Left renal cortex interstitium (tissue), 4 donors: ENCODE measurements at regions not wholly inside any gene's neighbourhood (a gene's known extent, or its start where the extent isn't known, plus 50 kb on each side); places are given as distances from the start of the nearest gene placed in this dataset.
"Not testable (repeated sequence)": the region's sequence is repeated elsewhere in the genome, so short reads cannot be mapped to it uniquely, and the experiment has no call there.

Source experiments
- DNase-seq, 4 donors: peaks; one replicate each; pipeline ENCODE4 v3.0.0-alpha.2; 2013; ENCODE audit warnings: low read depth in 4 of 4, low spot score in 2 of 4, missing footprints in 1 of 4

- no peak for DNase-seq
Observed at GRCh38 chr14:83707056-83707455, 1822.9 kb upstream of the FLRT2 start.

DNA sequence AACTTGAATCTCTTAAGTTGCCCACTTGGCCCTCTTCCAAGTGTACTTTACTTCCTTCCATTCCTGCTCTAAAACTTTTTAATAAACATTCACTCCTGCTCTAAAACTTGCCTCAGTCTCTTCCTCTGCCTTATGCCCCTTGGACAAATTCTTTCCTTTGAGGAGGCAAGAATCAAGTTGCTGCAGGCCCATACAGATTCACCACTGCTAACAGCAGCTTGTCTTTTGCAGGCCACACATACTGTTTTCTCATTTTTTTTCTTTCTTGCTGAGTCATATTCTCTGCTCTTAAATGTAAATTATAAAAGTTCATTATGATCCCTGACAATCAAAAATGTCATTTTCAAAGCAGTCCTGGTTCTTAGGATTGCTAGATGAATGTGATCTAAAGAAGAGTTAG lies 1820.8 kb upstream of the FLRT2 start:
- DNase-seq: no peak

GRCh38 chr14:83711046-83711445 lies 1818.9 kb upstream of the FLRT2 start:
- no peak for DNase-seq

GRCh38 chr14:83712418-83713129 lies 1817.4 kb upstream of the FLRT2 start:
- DNase-seq: no peak

- DNase-seq: no peak
Observed at GRCh38 chr14:83713732-83714131, 1816.2 kb upstream of the FLRT2 start.

DNA sequence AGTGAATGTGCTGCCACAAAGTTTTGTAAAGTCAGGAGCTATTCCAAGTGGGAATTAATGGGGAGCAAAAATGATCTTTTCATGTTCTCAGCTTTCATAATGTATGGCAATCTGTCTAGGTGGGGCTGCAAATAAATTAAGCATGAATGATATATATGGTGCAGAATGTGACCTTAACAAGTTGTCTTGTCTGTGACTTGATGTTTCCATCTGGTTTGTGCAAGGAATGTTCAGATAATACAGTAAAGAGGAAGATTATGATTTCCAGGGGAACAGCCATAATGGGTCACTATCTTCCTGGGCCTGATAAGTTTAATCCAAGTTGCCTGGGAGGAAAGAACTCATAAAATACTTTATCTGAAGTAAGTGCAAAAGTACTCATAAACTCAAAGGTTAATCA lies 1815.8 kb upstream of the FLRT2 start:
- no peak for DNase-seq

- DNase-seq: not testable (repeated sequence)
Observed at GRCh38 chr14:83719435-83719834, 1810.5 kb upstream of the FLRT2 start.

DNA sequence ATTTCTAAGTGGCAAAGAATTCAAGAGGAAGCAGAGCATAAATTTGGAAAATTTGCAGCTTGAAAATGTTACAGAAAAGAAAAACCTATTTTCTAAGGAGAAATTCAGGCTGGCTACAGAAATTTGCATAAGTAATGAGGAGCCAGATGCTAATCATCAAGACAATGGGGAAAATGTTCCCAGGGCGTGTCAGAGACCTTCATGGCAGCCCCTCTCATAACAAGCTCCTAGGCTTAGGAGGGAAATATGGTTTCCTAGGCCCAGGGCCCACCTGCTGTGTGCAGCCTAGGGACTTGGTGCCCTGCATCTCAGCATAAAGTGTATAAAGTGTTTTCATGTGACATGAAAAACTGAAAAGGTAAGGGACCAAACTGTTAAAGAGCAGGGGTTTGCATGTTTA lies 1796.3 kb upstream of the FLRT2 start:
- DNase-seq: no peak

- DNase-seq: no peak
Observed at GRCh38 chr14:83734431-83734830, 1795.5 kb upstream of the FLRT2 start.

DNA sequence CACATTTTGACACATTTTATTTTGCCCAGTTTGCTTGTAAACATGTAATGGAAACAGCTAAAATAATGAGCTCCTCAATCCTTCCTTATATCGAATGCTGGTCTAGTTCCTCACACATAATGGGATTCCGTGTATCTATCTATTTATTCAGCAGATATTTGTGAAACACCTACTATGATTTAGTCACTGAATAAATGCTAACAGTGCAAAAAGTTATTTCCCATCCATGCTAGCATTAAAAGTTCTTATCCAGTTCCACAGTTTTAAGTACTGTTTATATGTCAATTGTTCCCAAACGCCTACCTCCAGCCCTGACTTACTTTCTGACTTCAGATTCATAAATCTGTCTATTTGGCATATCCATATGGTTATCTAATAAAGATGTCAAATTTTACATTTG lies 1788.7 kb upstream of the FLRT2 start:
- DNase-seq: peak in 2 of 4 donors; percentile 6 to 36

DNA sequence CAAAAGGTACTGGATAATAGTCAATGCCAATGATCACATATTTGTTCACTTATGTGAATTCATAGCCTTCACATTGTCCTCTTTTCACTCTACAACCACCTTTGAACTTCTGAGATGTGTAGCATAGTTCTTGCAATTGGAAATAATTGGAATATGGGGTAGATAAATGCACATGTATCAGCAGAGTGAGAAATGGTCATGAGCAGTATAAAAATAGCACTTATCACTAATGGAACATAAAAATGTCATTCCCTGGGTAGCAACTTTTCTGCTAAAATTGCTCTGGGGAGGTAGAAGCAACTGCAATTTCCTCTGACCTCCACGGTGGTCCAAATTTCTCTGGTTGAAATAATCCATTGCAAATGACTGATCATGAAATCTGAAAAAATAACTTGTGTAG lies 1785.7 kb upstream of the FLRT2 start:
- DNase-seq: no peak

DNA sequence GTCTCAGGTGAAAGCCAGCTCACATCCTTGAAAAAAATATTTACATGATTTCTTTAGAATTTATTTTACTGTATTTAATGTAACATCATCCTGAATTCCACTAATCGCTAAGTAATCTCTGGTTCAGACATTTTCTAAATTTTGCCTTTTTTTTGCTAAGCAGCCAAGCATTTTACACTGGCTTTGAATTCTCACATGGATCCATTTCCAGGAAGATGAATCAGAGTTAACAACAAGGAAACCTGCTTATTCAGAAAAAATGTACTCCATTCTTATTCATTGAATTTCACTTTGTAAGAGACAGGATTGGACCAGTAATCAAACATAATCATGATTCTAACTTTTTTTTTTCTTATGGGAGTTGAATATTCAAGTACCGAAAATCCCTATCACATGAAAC lies 1785.1 kb upstream of the FLRT2 start:
- no peak for DNase-seq

DNA sequence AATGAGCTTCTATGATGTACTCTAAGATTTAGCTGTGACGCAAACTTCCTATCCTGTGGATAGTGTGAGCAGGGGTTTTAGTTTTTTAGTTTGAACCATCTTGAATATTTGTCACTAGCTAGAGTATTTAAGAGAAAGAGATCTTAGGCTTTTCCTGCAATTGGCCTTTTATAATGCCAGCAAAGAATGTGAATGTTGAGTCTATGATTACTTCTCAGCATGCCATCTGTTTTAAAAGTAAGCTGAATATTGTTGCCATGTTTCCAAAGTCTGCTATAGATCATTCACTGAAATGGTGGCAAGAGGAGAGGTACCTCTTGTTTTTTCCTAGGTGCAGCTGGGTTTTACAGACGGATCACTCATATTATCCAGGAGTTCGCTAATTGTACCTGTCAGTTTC lies 1783.6 kb upstream of the FLRT2 start:
- DNase-seq: no peak

GRCh38 chr14:83757916-83758315 lies 1772.0 kb upstream of the FLRT2 start:
- no peak for DNase-seq

GRCh38 chr14:83764656-83765599 lies 1765.0 kb upstream of the FLRT2 start:
- DNase-seq: no peak

- no peak for DNase-seq
Observed at GRCh38 chr14:83777516-83777915, 1752.4 kb upstream of the FLRT2 start.

- DNase-seq: no peak
Observed at GRCh38 chr14:83779266-83779665, 1750.7 kb upstream of the FLRT2 start.

- no peak for DNase-seq
Observed at GRCh38 chr14:83780321-83780720, 1749.6 kb upstream of the FLRT2 start.

DNA sequence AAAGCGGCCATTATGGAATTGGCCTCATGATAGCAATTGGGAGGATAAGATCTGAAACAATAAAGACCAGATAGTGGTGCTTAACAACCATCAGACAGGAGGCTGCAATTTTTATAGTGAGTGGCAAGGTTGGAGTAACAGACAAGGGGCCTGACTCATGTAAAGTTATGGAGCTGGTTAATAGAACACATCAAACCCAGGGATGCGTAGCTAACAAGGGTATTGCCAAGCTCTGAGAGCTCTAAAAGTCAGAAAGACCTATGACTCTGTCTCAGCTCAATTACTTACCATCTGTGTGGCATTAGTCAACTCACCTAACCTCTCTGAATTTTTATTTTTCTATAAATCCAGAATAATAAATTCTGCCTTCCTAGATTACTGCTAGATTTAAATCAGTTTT lies 1731.5 kb upstream of the FLRT2 start:
- no peak for DNase-seq

GRCh38 chr14:83799233-83799632 lies 1730.7 kb upstream of the FLRT2 start:
- no peak for DNase-seq

- no peak for DNase-seq
Observed at GRCh38 chr14:83814896-83815295, 1715.0 kb upstream of the FLRT2 start.

GRCh38 chr14:83816761-83817160 lies 1713.2 kb upstream of the FLRT2 start:
- DNase-seq: peak; percentile 24 to 62 (median 44)
